ENCODE measurements at regions not wholly inside any gene's neighbourhood (a gene's known extent, or its start where the extent isn't known, plus 50 kb on each side); places are given as distances from the start of the nearest gene placed in this dataset.

DNA sequence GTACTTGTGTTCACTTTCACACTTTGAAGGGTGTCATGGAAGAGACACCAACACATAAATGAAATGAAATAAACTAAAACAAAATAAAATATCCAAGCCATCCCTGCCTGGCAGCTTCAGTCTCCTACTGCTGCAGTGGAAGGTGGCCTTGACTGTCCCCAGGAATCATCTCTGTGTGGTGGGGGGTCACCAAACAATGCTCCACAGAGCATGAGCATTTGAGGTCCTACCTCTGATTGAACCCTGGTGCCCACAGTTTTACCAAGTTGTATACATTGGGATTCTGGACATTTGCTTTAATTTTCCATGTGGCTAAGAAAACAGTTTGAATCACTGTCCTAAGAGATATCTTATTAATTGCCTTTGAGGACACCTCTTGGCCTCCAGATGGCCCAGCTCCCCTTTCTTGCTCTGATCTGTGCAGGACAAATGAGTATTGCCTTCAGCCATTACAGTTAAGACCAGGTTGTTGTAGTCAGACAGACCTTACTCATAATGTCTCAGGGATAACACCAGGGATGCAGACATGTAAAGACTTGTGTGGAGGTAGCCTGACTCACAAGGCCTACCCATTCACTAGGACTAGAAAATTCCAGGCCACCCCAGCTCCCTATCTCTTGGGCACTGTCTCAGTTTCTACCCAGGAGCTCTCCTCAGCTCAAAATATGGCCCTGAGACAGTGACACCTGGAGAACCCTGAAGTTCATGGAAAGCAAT is 195.0 kb downstream of the MYCN start:
- no peak for DNase-seq

DNA sequence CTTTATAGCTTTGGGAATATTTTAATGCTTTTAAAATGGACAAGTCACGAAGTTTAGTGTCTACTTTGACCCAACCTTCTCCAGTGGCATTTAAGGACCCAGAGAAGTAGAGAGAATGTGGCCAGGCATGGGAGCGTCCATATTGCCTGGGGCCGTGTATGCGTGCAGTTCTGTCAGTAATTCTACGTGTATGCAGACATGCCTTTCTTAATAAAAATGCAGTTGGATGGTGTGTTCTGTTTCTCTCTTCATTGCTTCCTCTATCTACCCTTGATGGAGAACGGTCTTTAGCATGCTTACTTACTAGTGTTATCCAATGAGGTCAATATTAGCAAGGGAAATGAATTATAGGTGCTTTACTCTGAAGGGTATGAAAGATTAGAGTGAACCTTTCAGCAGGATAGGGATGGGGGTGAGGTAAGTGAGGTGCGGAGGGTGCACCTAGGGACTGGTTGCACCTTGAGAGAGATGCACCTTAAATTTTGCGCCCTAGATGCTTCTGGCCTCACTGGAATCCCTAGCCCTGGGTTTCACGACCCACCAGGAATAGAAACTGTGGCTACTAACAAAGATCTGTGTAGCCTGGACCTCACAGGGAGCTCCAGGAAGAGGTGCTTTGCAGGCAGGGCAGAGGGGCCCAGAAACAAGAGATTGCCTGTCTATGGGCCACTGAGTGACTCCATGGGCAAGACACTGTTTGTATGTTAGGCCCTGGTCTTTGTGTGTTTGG is 194.3 kb downstream of the MYCN start:
- DNase-seq: no peak

DNA sequence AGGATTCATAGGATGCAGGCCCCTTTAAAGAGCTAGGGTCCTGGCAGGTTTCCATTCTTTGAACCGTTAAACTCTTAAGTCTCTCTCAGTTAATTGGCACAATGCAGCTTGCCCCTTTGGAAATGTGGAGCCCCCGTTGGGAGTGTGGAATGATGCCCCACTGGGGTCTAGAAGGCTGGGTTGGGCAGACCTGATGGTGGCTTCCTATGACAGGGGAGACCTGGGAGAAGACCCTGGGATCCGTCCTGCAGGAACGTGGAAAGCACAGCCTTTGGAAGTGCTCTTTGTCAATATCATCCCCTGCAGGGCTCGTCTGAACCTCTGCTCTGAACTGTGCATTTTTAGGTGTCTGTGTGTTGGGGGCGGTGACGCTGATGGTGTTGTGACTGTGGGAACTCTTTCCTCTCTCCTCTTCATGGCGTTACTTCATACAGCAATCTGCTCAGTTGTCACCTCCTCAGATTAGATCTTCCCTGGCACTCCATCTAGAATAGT is 190.6 kb downstream of the MYCN start:
- DNase-seq: no peak

DNA sequence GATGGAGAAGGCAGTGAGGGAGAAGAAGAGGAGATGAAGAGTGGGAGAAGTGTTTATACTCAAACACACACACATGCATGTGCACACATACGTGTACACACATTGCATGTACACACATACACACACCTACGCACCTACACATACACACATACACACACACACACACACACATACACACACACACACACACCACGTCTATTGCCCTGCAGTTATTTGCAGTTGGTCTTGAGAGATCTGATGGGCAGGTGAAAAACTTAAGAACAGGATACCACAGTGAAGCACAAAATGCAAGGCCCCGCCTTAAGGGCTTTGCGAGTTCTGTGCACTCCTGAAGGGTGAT is 190.2 kb downstream of the MYCN start:
- no peak for DNase-seq

DNA sequence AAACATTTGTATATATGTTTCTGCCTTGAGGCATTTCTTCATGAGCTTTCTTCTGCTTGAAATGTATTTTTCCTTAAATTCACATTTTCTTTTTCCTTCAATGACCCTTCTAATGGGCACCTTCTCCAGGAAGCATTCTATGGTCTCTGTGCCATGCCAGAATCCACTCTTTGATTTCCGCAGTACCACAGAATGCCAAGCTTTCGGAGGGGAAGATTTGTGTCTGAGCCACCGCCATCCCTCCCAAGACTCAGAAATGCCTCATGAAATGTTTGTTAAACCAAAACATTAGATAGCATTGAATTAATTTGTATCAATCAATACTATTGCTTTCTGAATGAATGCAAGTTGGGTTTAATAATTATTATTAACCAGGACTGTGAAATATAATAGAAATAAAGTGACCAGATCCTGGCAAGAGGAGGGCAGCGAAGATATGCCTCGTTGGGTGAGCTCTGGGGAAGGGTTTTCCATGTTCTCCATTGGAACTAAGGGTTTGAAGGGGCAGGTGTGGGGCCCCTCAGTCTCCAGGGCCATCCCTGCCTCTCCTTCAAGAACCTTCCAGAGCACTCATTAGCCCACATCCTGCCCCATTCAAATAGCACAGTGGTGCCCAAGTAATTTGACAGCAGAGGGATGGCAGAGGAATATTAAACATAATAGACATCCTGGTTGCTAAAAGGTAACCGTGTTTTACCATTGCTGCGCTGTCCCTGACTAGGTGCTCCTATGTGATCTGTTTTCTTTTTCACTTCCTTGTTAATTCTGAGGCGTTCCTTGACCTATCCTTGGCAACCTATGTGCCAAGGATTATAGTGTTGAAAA is 189.6 kb downstream of the MYCN start:
- DNase-seq: no peak

DNA sequence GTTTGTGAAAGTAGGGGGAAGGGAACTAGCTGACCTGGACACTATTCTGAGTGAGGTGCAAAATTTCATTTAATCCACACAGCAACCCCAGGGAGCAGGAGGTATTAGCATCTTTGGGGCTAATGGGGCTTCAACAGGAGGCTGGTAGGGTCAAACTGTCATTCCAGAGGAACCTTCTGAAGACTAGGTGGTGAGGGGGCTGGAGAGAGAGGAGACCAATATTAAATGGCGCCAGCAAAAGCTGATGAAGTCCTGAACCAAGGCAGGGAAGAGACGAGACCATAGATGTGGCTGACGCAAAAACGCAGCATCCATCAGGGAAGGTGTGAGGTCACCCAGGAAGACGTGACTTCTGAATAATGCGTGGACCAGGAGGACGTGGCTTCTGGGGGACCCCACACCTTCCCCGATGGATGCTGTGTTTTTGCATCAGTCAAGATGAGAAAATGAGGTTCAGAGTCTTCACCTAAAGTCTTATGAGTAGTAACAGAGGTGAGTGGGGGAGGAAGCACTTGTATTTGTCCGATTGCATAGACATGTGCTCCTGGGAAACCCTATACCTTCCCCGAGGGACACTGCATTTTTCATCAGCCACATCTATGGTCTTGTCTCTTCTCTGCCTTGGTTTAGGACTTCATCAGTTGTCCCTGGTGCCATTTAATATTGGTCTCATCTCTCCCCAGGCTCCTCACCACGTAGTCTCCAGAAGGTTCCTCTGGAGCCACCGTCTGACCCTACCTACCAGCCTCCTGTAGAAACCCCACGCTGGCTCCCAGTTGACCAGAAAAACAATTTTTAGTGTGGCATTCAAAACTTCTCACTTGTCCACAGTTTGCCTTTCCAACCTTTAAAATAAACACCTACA is 188.6 kb downstream of the MYCN start:
- no peak for DNase-seq

DNA sequence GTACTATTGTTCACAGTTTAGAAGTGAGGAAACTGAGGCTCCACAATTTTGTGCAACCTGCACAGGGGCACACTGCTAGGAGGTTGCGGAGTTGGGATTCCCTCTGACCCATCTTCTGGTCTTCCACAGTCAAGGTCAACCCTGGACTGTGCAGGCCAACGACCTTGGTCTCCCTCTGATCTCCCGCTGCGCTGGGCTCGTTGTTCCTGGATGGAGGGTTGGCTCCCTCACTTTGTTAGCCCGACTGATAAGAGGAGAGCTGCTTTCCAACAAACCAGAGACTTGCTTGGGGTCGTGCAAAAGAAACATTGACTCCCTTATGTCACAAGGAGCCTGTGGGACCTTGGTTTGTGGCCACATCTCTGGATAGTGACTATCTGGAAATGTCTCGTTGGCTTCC is 187.6 kb downstream of the MYCN start:
- no peak for DNase-seq

DNA sequence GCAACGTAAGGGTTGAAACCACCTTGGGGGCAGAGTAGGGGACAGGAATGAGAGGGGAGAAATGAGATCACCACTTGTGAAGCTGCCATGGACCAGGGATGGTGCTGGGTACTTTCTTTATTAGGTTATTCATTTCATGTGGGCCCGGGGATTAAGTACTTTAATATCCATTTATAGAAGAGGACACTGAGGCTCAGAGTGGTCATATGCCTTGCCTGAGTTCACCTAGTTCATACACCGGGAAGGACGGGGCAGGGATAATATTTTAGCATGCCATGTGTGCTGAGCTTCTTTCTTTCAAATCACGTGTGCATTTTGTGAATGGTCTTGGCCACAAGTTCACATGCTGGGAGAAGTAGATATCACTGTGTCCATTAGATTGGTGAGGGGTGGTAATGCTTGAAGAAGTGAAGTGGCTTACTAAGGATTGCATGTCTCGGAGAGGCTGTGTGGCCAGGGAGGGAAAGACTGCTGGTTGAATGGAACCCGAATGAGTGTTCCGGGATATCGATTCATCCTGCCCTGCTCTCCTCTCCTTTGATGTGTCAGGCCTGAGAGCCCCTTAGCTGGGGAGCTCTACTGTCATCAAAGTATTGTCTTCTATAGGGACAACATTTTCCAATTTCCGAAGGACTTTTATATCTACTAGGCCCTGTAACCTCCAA is 187.1 kb downstream of the MYCN start:
- no peak for DNase-seq

DNA sequence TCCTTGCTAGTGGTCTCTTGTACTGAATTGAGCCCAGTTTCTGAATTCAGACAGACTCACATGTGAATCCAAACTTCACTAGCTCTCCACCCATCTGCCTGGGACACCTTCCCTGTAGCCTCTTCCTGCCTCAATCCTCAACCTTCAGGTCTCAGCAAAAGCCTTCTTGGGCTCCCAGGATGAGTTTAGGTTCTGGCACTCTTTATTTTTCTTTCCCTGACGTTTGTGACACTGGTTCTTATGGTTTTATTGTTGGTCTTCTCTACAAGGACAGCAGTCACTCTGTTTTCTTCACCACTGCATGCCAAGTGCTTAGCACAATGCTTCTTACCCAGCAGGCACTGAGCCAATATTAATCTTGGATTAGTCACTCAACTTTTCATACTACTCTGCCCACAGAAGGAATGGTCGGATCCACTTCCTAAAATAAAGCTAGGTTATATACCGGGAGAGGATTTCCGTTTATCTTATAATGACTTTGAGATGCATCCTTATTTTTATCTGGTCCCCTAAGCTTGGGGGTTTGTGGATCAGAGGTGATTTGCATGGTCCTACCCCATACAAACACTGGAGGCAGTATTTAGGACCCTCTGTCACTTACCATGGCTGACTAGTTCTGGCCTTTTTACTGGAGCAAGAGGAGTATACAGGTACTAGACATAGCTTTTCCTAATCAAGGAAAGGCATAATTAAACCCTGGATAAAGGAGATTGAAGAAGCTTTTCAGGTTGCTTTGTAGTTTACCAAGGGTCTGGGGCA is 186.3 kb downstream of the MYCN start:
- no peak for DNase-seq

DNA sequence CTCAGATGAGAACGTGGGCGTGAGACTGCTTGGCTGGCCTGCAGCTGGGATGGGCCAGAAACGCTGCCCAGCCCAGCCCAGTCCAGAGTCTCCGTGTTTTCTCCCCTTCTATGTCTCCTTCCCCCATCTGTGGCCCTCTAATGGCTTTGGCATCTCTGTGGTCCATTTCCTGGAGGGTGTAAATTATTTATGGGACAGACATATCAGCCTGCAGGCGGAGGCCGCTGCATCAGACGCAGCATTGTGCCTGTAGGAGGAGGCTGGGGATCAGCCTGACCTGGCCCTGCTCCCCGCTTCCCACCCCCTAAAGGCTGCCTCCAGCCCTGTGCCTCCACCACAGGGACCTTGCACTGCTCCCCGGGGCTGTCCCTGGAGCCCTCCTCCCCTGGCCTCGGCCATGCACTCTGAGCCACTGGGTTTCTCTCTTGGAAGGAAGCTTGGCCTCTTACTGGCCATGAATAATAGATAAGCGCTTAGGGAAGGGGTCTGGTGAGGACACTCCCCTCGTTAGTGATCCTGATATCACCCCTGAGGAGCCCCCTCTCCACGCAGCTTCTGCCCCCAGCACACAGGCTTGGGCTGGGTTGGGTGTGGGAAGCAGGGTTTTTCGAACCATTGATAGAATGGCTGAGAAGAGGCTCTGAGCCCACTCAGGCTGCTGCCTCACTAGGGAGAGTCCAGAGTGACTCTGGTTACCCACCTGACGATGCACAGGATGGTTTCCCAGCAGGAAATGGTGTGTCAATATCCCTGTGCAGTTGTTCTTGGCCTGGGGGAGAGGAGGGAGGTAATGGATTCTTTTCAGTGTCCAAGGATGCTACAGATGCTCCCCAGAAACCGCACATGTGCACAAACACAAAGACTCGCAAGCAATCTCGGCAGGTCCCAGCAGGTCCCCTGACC is 185.5 kb downstream of the MYCN start:
- no peak for DNase-seq

DNA sequence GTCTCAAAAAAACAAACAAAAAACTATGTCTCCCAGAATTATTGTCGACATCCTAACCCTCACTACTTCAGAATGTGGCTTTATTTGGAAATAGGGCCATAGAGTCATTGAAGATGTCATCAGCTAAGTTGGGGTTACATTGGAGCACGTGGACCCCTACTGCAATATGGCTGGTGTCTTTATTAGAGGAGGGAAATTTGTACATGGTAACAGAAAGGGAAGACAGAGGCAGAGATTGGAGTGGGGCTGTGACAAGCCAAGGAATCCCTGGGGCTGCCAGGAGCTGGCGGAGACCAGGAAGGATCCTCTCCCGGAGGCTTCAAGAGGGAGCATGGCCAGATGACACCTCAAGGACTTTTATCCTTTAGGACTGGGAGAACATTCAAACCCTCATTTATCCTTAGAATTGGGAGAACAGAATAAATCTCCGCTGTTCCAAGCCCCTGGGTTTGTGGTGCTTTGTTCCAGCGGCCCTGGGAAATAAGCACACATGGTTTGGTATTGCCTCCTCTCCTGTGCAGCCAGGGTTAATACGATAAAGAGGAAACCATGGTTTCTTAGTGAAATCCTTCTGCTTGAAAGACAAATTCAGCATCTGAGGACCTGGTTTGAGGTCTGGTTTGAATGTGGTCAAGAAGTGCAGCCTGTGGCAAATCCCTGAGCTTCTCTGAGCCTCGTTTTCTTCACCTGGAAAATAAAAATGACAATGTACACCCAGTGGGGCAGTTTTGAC is 184.7 kb downstream of the MYCN start:
- no peak for DNase-seq

DNA sequence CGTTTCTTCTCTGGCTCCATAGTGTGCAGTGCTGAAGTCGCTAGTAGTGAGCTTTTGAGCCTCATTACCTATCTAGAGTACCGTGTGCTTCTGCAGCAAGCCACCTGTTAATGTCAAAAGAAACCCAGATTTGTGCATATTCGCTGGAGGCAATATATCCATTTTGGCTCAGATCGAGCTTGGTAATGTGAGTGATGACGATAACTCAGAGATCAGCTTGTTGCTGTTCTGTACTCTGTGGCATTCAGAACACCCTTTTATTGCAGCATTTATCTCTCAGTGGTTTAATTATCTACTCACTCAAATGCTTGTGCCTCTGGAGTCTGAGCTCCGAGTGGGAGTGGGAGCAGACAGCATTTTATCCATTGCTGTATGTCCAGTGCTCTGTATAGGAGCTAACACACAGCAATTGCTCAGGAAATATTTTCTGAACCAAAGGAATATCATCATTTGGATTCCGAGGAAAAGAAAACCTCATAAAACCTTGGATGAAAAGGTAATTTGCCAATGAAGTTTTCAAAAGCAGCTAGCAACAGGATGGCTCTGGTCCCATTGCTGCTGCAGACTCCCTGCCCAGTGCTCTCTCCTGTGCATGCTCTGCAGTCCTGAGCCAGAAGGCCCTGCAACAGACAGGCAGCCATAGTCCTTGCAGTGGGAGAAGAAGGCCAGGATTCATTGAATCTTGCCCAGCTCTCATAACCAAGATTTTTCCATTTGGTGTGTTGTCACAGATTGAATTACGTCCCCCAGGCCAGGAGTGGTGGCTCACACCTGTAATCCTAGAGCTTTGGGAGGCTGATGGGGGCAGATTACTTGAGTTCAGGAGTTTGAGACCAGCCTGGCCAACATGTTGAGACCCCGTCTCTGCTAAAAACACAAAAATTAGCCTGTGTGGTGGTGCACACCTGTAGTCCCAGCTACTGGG is 183.8 kb downstream of the MYCN start:
- DNase-seq: no peak

DNA sequence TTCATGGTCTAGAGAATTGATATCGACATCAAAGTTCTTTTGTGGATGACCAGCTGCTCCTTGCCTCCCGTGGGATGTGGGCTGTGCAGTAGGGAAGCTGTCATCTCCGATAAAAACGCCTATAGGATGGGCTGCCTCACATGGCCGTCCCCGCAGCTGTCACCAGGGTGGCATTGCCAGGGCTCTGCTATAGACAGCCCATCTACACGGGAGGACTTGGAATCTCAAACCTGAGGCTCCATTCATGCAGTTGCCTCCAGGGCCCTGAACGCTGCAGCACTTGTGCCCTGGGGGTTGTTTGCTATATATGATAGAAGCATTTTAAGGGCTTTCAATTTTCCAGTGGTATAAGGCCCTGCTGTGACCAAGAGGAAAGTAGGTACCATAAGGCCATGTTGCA is 183.1 kb downstream of the MYCN start:
- no peak for DNase-seq

DNA sequence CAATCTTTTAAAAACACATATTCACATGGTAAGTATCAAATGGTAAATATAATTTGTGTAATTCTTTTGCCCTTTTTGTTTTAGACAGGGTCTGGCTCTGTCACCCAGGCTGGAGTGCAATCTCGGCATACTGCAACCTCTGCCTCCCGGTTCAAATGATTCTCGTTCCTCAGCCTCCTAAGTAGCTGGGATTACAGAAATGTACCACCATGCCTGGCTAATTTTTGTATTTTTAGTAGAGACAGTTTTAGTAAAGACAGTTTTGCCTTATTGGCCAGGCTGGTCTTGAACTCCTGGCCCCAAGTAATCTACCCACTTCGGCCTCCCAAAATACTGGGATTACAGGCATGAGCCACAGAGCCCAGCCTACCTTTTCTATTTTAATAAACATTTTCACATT is 182.2 kb downstream of the MYCN start:
- no peak for DNase-seq

DNA sequence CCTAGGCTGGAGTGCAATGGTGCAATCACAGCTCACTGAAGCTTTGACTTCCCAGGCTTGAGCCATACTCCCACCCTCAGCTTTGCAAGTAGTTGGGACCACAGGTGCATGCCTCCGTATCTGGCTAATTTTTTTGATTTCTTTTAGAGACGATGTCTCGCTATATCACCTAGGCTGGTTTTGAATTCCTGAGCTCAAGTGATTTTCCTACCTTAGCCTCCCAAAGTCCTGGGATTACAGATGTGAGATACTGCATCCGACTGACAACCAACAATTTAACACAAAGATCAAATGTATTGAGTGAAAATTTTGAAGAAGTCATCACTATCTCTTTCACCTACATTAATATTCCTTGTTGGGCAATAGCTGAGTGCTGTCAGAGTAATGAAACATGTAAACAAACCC is 181.6 kb downstream of the MYCN start:
- no peak for DNase-seq

DNA sequence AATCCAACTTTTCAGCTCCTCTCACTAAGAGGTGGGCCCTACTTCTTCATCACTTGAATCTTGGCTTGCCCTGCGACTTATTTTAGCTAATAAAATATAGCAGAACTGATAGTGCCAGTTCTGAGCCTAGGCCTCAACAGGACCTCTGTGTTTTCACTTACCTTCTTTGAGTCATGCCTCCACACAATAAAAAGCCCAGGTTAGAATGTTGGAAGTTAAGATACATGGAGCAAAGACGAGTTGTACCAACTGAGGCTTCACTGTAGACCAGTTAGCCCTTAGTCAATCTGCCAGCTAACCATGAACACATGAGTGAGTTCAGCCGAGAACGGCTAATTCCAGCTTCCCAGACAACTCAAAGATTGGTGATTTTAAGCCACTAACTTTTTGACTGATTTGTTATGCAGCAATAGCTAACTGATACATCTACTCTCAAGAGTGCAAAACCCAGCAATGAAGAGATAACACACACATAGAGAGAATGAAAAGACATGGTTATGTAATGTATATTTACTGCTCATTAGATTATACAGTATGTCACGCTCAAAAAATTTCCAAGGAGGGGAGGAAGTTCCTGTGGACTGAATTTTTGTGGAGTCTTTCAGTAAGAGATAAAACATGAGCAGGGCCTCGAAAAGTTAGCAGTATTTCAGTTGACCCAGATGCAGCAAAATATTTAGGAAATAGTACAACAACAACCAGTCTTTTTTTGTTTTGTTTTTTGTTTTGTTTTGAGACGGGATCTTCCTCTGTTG is 181.1 kb downstream of the MYCN start:
- DNase-seq: no peak

DNA sequence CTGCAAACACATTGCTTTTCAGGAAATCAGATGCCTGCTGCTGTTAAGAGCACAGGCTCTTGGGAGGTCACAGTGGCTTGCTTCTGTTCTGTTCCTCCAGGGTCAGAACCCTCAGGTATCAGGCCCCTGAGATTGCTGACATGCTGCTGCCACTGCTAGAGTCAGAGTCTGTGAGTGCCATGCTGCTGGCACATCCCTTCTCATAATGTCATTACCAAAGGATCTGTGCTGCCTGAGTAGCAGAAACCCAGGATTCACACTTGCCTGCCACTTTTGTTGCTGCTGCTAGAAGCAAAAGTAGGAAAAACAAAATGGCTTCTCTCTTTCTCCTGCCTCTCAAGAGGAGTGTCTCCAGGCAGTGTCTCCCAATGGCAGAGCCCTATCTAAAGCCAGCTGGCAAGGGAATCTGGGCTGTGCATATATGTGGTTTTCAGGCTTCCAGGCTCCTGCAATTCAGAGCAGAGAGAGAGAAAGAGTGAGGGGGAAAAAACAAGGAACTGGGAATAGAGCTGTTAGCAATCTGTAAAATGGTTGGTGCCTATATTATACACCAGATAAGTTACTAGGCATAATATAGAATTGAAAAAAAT is 180.3 kb downstream of the MYCN start:
- no peak for DNase-seq
